ENCODE measurements at regions not wholly inside any gene's neighbourhood (a gene's known extent, or its start where the extent isn't known, plus 50 kb on each side); places are given as distances from the start of the nearest gene placed in this dataset.

- no peak for DNase-seq (ENCODE audit: low read depth in 4 of 4, low spot score in 2 of 4)
Measured at GRCh38 chr1:187229496-187229895, 400.7 kb downstream of the PLA2G4A start.

- no peak for DNase-seq (ENCODE audit: low read depth in 4 of 4, low spot score in 2 of 4)
Measured at GRCh38 chr1:187234706-187235105, 406.0 kb downstream of the PLA2G4A start.

GRCh38 chr1:187236199-187236598 is 407.4 kb downstream of the PLA2G4A start:
- no peak for DNase-seq (ENCODE audit: low read depth in 4 of 4, low spot score in 2 of 4)

- no peak for DNase-seq (ENCODE audit: low read depth in 4 of 4, low spot score in 2 of 4)
Measured at GRCh38 chr1:187236676-187237075, 407.9 kb downstream of the PLA2G4A start.

GRCh38 chr1:187237542-187237941 is 408.8 kb downstream of the PLA2G4A start:
- DNase-seq (ENCODE audit: low read depth in 4 of 4, low spot score in 2 of 4) = no peak

- no peak for DNase-seq (ENCODE audit: low read depth in 4 of 4, low spot score in 2 of 4)
Measured at GRCh38 chr1:187241971-187242370, 413.2 kb downstream of the PLA2G4A start.

- no peak for DNase-seq (ENCODE audit: low read depth in 4 of 4, low spot score in 2 of 4)
Measured at GRCh38 chr1:187244623-187245022, 415.9 kb downstream of the PLA2G4A start.

GRCh38 chr1:187245201-187245600 is 416.5 kb downstream of the PLA2G4A start:
- no peak for DNase-seq (ENCODE audit: low read depth in 4 of 4, low spot score in 2 of 4)

- no peak for DNase-seq (ENCODE audit: low read depth in 4 of 4, low spot score in 2 of 4)
Measured at GRCh38 chr1:187249196-187249595, 420.4 kb downstream of the PLA2G4A start.

- DNase-seq (ENCODE audit: low read depth in 4 of 4, low spot score in 2 of 4) = no peak
Measured at GRCh38 chr1:187252923-187253322, 424.2 kb downstream of the PLA2G4A start.

- DNase-seq (ENCODE audit: low read depth in 4 of 4, low spot score in 2 of 4) = no peak
Measured at GRCh38 chr1:187257476-187257875, 428.7 kb downstream of the PLA2G4A start.

- DNase-seq (ENCODE audit: low read depth in 4 of 4, low spot score in 2 of 4) = no peak
Measured at GRCh38 chr1:187261637-187262036, 432.9 kb downstream of the PLA2G4A start.

- DNase-seq (ENCODE audit: low read depth in 4 of 4, low spot score in 2 of 4) = no peak
Measured at GRCh38 chr1:187262731-187263130, 434.0 kb downstream of the PLA2G4A start.

GRCh38 chr1:187264995-187265602 is 436.4 kb downstream of the PLA2G4A start:
- peak in 2 of 4 donors; percentile 6 to 21 for DNase-seq (ENCODE audit: low read depth in 4 of 4, low spot score in 2 of 4)

- no peak for DNase-seq (ENCODE audit: low read depth in 4 of 4, low spot score in 2 of 4)
Measured at GRCh38 chr1:187266051-187266450, 437.3 kb downstream of the PLA2G4A start.

- DNase-seq (ENCODE audit: low read depth in 4 of 4, low spot score in 2 of 4) = no peak
Measured at GRCh38 chr1:187267827-187268226, 439.1 kb downstream of the PLA2G4A start.

GRCh38 chr1:187270256-187270655 is 441.5 kb downstream of the PLA2G4A start:
- DNase-seq (ENCODE audit: low read depth in 4 of 4, low spot score in 2 of 4) = no peak

GRCh38 chr1:187275346-187275745 is 446.6 kb downstream of the PLA2G4A start:
- no peak for DNase-seq (ENCODE audit: low read depth in 4 of 4, low spot score in 2 of 4)

- DNase-seq (ENCODE audit: low read depth in 4 of 4, low spot score in 2 of 4) = no peak
Measured at GRCh38 chr1:187275985-187276575, 447.3 kb downstream of the PLA2G4A start.

- DNase-seq (ENCODE audit: low read depth in 4 of 4, low spot score in 2 of 4) = no peak
Measured at GRCh38 chr1:187276677-187277076, 447.9 kb downstream of the PLA2G4A start.

GRCh38 chr1:187280031-187280430 is 451.3 kb downstream of the PLA2G4A start:
- no peak for DNase-seq (ENCODE audit: low read depth in 4 of 4, low spot score in 2 of 4)

- no peak for DNase-seq (ENCODE audit: low read depth in 4 of 4, low spot score in 2 of 4)
Measured at GRCh38 chr1:187281085-187281484, 452.3 kb downstream of the PLA2G4A start.

GRCh38 chr1:187283984-187284383 is 455.2 kb downstream of the PLA2G4A start:
- no peak for DNase-seq (ENCODE audit: low read depth in 4 of 4, low spot score in 2 of 4)
